NB4 (cell line): ENCODE measurements at regions not wholly inside any gene's neighbourhood (a gene's known extent, or its start where the extent isn't known, plus 50 kb on each side); places are given as distances from the start of the nearest gene placed in this dataset.
"Not testable (repeated sequence)": the region's sequence is repeated elsewhere in the genome, so short reads cannot be mapped to it uniquely, and the experiment has no call there.

Source experiments
- DNase-seq: peaks from one replicate; pipeline ENCODE4 v3.0.0; 2010; ENCODE audit warnings: low read depth
- H3K4me3 ChIP-seq: one replicate; pipeline ENCODE4 v1.5.1; 2011; ENCODE audit warnings: mild to moderate bottlenecking, low read depth, low read length, moderate library complexity
- CTCF ChIP-seq: IDR thresholded peaks from one replicate; pipeline ENCODE4 v1.5.1; 2012; ENCODE audit warnings: low read depth, low read length
- MAX ChIP-seq: IDR thresholded peaks from 2 replicates; pipeline ENCODE4 v1.6.1; 2011; ENCODE audit warnings: low read depth, low read length
- MYC ChIP-seq: IDR thresholded peaks from 2 replicates; pipeline ENCODE4 v1.6.1; 2011; ENCODE audit warnings: low read depth, low read length
- POLR2A ChIP-seq: IDR thresholded peaks from 2 replicates; pipeline ENCODE4 v1.6.1; 2011; ENCODE audit warnings: mild to moderate bottlenecking; ENCODE audit not compliant: insufficient read length; ENCODE audit errors: extremely low read depth

- no peak for DNase-seq
- TF ChIP-seq CTCF = no peak
- TF ChIP-seq MAX = no peak
- no peak for TF ChIP-seq MYC
- no peak for TF ChIP-seq POLR2A
- H3K4me3 ChIP-seq = no peak overlapping the region
Measured at GRCh38 chr2:21841341-21841740, 717.6 kb downstream of the TDRD15 start.

GRCh38 chr2:21850367-21850766 lies 726.6 kb downstream of the TDRD15 start:
- DNase-seq, H3K4me3 ChIP-seq: not testable (repeated sequence)

- no peak for DNase-seq
Measured at GRCh38 chr2:21854938-21855337, 731.2 kb downstream of the TDRD15 start.

GRCh38 chr2:21856708-21857107 lies 732.9 kb downstream of the TDRD15 start:
- H3K4me3 ChIP-seq = no peak overlapping the region
- DNase-seq = no peak
- TF ChIP-seq POLR2A (no peak), MYC (no peak), CTCF (no peak), MAX (no peak)

More at GRCh38 chr2:21854938-21855337, 731.2 kb downstream of the TDRD15 start:
- TF ChIP-seq POLR2A = no peak
- TF ChIP-seq MAX = no peak
- no peak for TF ChIP-seq MYC
- TF ChIP-seq CTCF = no peak
- no peak overlapping the region for H3K4me3 ChIP-seq

- TF ChIP-seq MYC (no peak), POLR2A (no peak), MAX (no peak), CTCF (no peak)
- H3K4me3 ChIP-seq = no peak overlapping the region
- peak; percentile 7 for DNase-seq
Measured at GRCh38 chr2:21860907-21861306, 737.1 kb downstream of the TDRD15 start.

- DNase-seq = no peak
- H3K4me3 ChIP-seq = no peak overlapping the region
- TF ChIP-seq POLR2A (no peak), MAX (no peak), CTCF (no peak), MYC (no peak)
Measured at GRCh38 chr2:21866316-21866715, 742.5 kb downstream of the TDRD15 start.
